Smooth muscle cell (in vitro differentiated cells): ENCODE measurements at regions not wholly inside any gene's neighbourhood (a gene's known extent, or its start where the extent isn't known, plus 50 kb on each side); places are given as distances from the start of the nearest gene placed in this dataset.

Experiments used
- DNase-seq: peaks from one replicate; lab custom pipeline; 2025; ENCODE audit not compliant: unreplicated experiment; lab: John Stamatoyannopoulos, UW
- H2AFZ ChIP-seq: fragments of 200-600 bp; sonication (generic); 2 replicates; pipeline ENCODE4 v1.6.0; 2016; ENCODE audit warnings: antibody characterized with exemption, low read depth, mild to moderate bottlenecking
- H3F3A ChIP-seq: fragments of 200-600 bp; sonication (generic); 2 replicates; pipeline ENCODE4 v1.6.0; 2017; ENCODE audit warnings: antibody characterized with exemption, low read depth
- H3K27ac ChIP-seq: fragments of 200-600 bp; sonication (generic); 2 replicates; pipeline ENCODE4 v1.5.1; 2016; ENCODE audit warnings: low read depth, mild to moderate bottlenecking
- H3K27me3 ChIP-seq: fragments of 200-600 bp; sonication (generic); 2 replicates; pipeline ENCODE4 v1.6.1; 2016; ENCODE audit warnings: low read depth, mild to moderate bottlenecking
- H3K36me3 ChIP-seq: fragments of 200-600 bp; sonication (generic); 2 replicates; pipeline ENCODE4 v1.5.1; 2016; ENCODE audit warnings: low read depth
- H3K4me1 ChIP-seq: fragments of 200-600 bp; sonication (generic); 2 replicates; pipeline ENCODE4 v1.5.1; 2016; ENCODE audit warnings: low read depth
- H3K4me2 ChIP-seq: fragments of 200-600 bp; sonication (generic); 2 replicates; pipeline ENCODE4 v1.6.0; 2016; ENCODE audit warnings: mild to moderate bottlenecking
- H3K4me3 ChIP-seq: fragments of 200-600 bp; sonication (generic); 2 replicates; pipeline ENCODE4 v1.5.1; 2016; ENCODE audit warnings: mild to moderate bottlenecking
- H3K79me2 ChIP-seq: fragments of 200-600 bp; sonication (generic); 2 replicates; pipeline ENCODE4 v1.6.0; 2016; ENCODE audit warnings: low read depth, mild to moderate bottlenecking
- H3K9ac ChIP-seq: fragments of 200-600 bp; sonication (generic); 2 replicates; pipeline ENCODE4 v1.6.0; 2016; ENCODE audit warnings: low read depth
- H3K9me3 ChIP-seq: fragments of 200-600 bp; sonication (generic); replicated peaks from 2 replicates; pipeline ENCODE4 v1.5.1; 2016; ENCODE audit warnings: low read depth
- H4K20me1 ChIP-seq: fragments of 200-600 bp; sonication (generic); 2 replicates; pipeline ENCODE4 v1.6.0; 2016; ENCODE audit warnings: low read depth
- WGBS: methylation state at CpG from one replicate; pipeline ENCODE4 v1.1.7; 2016; ENCODE audit warnings: low lambda C conversion rate; 5-methylcytosine and 5-hydroxymethylcytosine counted together
- TF ChIP-seq, protein P1 (sequence below): fragments of 200-600 bp; sonication (generic); IDR thresholded peaks from 2 replicates; pipeline ENCODE4 v1.5.1; 2017; ENCODE audit warnings: borderline replicate concordance, mild to moderate bottlenecking, antibody characterized with exemption; ENCODE audit not compliant: insufficient read depth, poor library complexity, severe bottlenecking

DNA sequence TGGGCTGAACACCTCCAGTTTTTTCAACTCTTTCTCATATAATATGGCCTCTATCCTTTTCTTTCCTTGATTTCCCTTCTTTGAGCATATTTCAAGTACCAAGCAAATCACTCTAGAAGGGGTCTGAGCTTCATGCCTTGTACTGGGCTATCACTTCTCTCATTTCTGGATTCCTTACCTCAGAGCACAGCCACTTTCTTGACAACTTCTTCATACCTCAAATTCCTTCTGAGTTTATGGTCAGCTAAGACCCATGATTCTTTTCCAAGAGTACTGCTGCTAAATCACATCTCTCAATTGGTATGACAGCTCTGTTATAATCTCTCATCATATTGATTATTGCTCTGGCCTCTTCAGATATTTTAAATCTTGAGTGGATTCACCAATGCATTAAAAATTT, 224.8 kb upstream of the ZBED5 start:
- H4K20me1 ChIP-seq = no peaks in the 10 kb centered on the region

DNA sequence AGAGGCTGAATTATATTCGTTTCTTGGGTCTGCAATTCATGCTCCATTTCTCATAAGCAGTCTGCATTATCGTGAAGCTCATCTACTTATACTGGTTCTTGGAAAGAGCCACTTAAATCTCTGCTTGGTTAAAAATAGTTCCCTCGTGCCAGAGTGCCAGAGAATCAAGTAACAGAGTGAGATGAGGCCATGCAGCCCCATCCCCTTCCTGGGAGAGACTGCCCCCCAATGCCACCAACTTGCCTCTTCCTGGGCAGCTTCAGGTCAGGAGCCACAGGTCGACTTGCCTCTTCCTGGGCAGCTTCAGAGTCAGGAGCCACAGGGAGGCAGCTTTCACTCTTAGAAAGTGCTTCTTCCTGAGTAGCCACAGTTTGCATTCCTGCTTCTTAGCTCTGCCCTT, 223.9 kb upstream of the ZBED5 start:
- no peaks in the 10 kb centered on the region for H3K4me1 ChIP-seq
- TF ChIP-seq, protein P1, sequence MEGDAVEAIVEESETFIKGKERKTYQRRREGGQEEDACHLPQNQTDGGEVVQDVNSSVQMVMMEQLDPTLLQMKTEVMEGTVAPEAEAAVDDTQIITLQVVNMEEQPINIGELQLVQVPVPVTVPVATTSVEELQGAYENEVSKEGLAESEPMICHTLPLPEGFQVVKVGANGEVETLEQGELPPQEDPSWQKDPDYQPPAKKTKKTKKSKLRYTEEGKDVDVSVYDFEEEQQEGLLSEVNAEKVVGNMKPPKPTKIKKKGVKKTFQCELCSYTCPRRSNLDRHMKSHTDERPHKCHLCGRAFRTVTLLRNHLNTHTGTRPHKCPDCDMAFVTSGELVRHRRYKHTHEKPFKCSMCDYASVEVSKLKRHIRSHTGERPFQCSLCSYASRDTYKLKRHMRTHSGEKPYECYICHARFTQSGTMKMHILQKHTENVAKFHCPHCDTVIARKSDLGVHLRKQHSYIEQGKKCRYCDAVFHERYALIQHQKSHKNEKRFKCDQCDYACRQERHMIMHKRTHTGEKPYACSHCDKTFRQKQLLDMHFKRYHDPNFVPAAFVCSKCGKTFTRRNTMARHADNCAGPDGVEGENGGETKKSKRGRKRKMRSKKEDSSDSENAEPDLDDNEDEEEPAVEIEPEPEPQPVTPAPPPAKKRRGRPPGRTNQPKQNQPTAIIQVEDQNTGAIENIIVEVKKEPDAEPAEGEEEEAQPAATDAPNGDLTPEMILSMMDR = no peak
- no peak overlapping the region for H3K4me2 ChIP-seq
- H3K9ac ChIP-seq = no peak overlapping the region
- no peaks in the 10 kb centered on the region for H3K27me3 ChIP-seq
- no peaks in the 10 kb centered on the region for H3F3A ChIP-seq
- H4K20me1 ChIP-seq = no peaks in the 10 kb centered on the region
- no peak overlapping the region for H2AFZ ChIP-seq
- H3K36me3 ChIP-seq = no peaks in the 10 kb centered on the region
- no peak overlapping the region for H3K4me3 ChIP-seq
- H3K27ac ChIP-seq = no peak overlapping the region
- H3K9me3 ChIP-seq = no peaks in the 10 kb centered on the region
- DNase-seq = no peak
- 45% methylated on average over 4 of the region's 4 CpGs for WGBS
- no peaks in the 10 kb centered on the region for H3K79me2 ChIP-seq

More for the DNA sequence above, 224.8 kb upstream of the ZBED5 start:
- Histone ChIP-seq H3K27ac (no peak overlapping the region), H3F3A (no peaks in the 10 kb centered on the region), H3K36me3 (no peaks in the 10 kb centered on the region), H3K4me1 (no peaks in the 10 kb centered on the region), H3K4me2 (no peak overlapping the region), H3K27me3 (no peaks in the 10 kb centered on the region), H3K79me2 (no peaks in the 10 kb centered on the region), H3K9me3 (no peaks in the 10 kb centered on the region), H3K9ac (no peak overlapping the region), H3K4me3 (no peak overlapping the region), H2AFZ (no peak overlapping the region)
- DNase-seq = no peak
- TF ChIP-seq, protein P1 = no peak

DNA sequence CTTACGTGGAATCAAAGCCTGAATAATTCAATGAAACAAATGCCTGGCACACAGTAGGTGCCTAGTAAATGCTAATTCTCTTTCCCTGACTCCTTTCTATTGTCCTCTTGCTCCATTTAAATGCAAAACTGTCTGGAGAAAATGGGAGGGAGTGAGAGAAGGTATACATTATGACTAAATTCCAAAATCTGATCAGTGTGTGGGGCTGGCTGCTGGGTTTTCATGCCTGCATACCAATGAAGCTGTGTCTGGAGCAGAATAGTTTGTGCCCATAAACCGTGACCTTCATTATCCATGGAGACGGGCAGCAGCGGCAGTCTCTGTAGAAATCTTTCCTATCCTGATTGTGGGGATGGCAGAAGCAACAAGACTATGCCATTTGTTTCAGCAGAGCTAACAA, 223.4 kb upstream of the ZBED5 start:
- Histone ChIP-seq H3K27ac (no peak overlapping the region), H3F3A (no peaks in the 10 kb centered on the region), H3K4me3 (no peak overlapping the region), H3K9ac (no peak overlapping the region), H3K36me3 (no peaks in the 10 kb centered on the region), H4K20me1 (no peaks in the 10 kb centered on the region), H3K9me3 (no peaks in the 10 kb centered on the region), H3K4me1 (no peaks in the 10 kb centered on the region), H2AFZ (no peak overlapping the region), H3K4me2 (no peak overlapping the region), H3K79me2 (no peaks in the 10 kb centered on the region), H3K27me3 (no peaks in the 10 kb centered on the region)
- no peak for DNase-seq
- TF ChIP-seq, protein P1 = no peak
- WGBS = 67% methylated on average over 4 of the region's 4 CpGs

DNA sequence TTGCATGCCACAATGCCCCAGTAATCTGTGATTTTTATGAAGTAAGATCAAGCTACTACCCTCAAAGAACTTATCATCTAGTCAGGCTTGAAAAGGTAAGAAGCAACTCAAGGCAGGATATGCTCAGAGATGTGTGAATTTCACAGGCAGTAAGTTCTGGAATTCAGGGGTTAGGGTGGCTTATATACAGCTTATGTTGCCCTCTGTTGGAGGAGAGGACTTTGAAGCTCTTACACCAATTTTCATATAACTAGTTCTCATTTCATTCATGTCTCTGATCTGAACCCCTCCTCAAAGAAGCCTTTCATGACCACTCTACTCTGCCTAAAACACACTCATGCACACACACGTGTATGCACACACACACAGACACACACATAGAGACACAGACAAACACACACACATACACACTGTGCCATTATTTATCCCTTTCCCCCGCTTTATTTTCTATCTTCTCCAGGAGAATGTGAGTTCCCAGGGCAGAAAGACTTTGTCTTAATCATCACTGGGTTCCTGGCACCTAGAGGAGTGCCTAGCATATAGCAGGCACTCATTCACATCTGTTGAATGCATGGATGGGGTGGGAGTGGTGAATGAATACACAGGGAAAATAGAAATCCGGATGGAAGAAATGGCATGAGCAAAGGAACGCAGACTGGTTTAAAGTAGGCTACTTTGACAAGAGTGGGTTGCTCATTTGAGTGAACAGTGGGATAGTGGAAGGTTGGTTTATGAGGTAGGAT, 220.7 kb upstream of the ZBED5 start:
- Histone ChIP-seq H3K4me2 (no peak overlapping the region), H3F3A (no peaks in the 10 kb centered on the region), H3K9me3 (no peaks in the 10 kb centered on the region), H3K27me3 (no peaks in the 10 kb centered on the region), H2AFZ (no peak overlapping the region), H3K9ac (no peak overlapping the region), H3K36me3 (no peaks in the 10 kb centered on the region), H3K27ac (no peak overlapping the region), H4K20me1 (no peaks in the 10 kb centered on the region), H3K4me3 (no peak overlapping the region), H3K79me2 (no peaks in the 10 kb centered on the region), H3K4me1 (no peaks in the 10 kb centered on the region)
- WGBS = 90% methylated on average over 4 of the region's 4 CpGs
- no peak for DNase-seq
- TF ChIP-seq, protein P1 = peak; percentile 4
